ENCODE measurements at regions not wholly inside any gene's neighbourhood (a gene's known extent, or its start where the extent isn't known, plus 50 kb on each side); places are given as distances from the start of the nearest gene placed in this dataset.
A peak's percentile ranks its signal among the peaks of the same experiment; 100 is the strongest.

GRCh38 chr4:74630551-74630950 lies 163.8 kb downstream of the BTC start:
- 88% methylated on average over 3 of the region's 3 CpGs for WGBS
- Histone ChIP-seq H3K36me3 (ENCODE audit: insufficient read depth) (no peaks in the 10 kb centered on the region), H3K4me3 (ENCODE audit: low read depth, low read length) (no peak overlapping the region), H3K27ac (ENCODE audit: low read depth) (no peak overlapping the region), H3K4me1 (ENCODE audit: insufficient read depth) (peaks cover 2% of the 10 kb centered on the region)
- no peak for DNase-seq (ENCODE audit: extremely low spot score)

GRCh38 chr4:74631338-74631737 lies 163.0 kb downstream of the BTC start:
- no peak overlapping the region for H3K4me3 ChIP-seq (ENCODE audit: low read depth, low read length)
- peaks cover 2% of the 10 kb centered on the region for H3K4me1 ChIP-seq (ENCODE audit: insufficient read depth)
- WGBS = 97% methylated on average over 2 of the region's 2 CpGs
- DNase-seq (ENCODE audit: extremely low spot score) = no peak
- no peaks in the 10 kb centered on the region for H3K36me3 ChIP-seq (ENCODE audit: insufficient read depth)
- H3K27ac ChIP-seq (ENCODE audit: low read depth) = no peak overlapping the region

- Histone ChIP-seq H3K4me1 (ENCODE audit: insufficient read depth) (peaks cover 2% of the 10 kb centered on the region), H3K4me3 (ENCODE audit: low read depth, low read length) (no peak overlapping the region), H3K27ac (ENCODE audit: low read depth) (no peak overlapping the region), H3K36me3 (ENCODE audit: insufficient read depth) (no peaks in the 10 kb centered on the region)
- no peak for DNase-seq (ENCODE audit: extremely low spot score)
Observed at GRCh38 chr4:74631988-74632387, 162.3 kb downstream of the BTC start.

- Histone ChIP-seq H3K36me3 (ENCODE audit: insufficient read depth) (no peaks in the 10 kb centered on the region), H3K27ac (ENCODE audit: low read depth) (no peak overlapping the region), H3K4me3 (ENCODE audit: low read depth, low read length) (no peak overlapping the region), H3K4me1 (ENCODE audit: insufficient read depth) (peaks cover 2% of the 10 kb centered on the region)
- 33% methylated on average over 3 of the region's 3 CpGs for WGBS
- DNase-seq (ENCODE audit: extremely low spot score) = no peak
Observed at GRCh38 chr4:74632634-74633033, 161.7 kb downstream of the BTC start.

GRCh38 chr4:74635074-74635473 lies 159.2 kb downstream of the BTC start:
- whole genome bisulfite sequencing = 92% methylated on average over 2 of the region's 2 CpGs
- Histone ChIP-seq H3K27ac (ENCODE audit: low read depth) (no peak overlapping the region), H3K4me3 (ENCODE audit: low read depth, low read length) (no peak overlapping the region), H3K36me3 (ENCODE audit: insufficient read depth) (no peaks in the 10 kb centered on the region), H3K4me1 (ENCODE audit: insufficient read depth) (no peaks in the 10 kb centered on the region)
- DNase-seq (ENCODE audit: extremely low spot score) = no peak

- no peak for DNase-seq (ENCODE audit: extremely low spot score)
- WGBS = 78% methylated on average over 2 of the region's 2 CpGs
- H3K4me1 ChIP-seq (ENCODE audit: insufficient read depth) = no peaks in the 10 kb centered on the region
Observed at GRCh38 chr4:74635490-74636123, 158.7 kb downstream of the BTC start.

GRCh38 chr4:74638001-74638400 lies 156.3 kb downstream of the BTC start:
- WGBS = 86% methylated on average over 1 of the region's 1 CpG
- no peaks in the 10 kb centered on the region for H3K4me1 ChIP-seq (ENCODE audit: insufficient read depth)
- no peaks in the 10 kb centered on the region for H3K36me3 ChIP-seq (ENCODE audit: insufficient read depth)
- no peak overlapping the region for H3K27ac ChIP-seq (ENCODE audit: low read depth)
- H3K4me3 ChIP-seq (ENCODE audit: low read depth, low read length) = no peak overlapping the region
- no peak for DNase-seq (ENCODE audit: extremely low spot score)

More at GRCh38 chr4:74635490-74636123, 158.7 kb downstream of the BTC start:
- H3K4me3 ChIP-seq (ENCODE audit: low read depth, low read length) = no peak overlapping the region
- H3K27ac ChIP-seq (ENCODE audit: low read depth) = no peak overlapping the region
- H3K36me3 ChIP-seq (ENCODE audit: insufficient read depth) = no peaks in the 10 kb centered on the region

- Histone ChIP-seq H3K4me3 (ENCODE audit: low read depth, low read length) (no peak overlapping the region), H3K36me3 (ENCODE audit: insufficient read depth) (no peaks in the 10 kb centered on the region), H3K4me1 (ENCODE audit: insufficient read depth) (no peaks in the 10 kb centered on the region), H3K27ac (ENCODE audit: low read depth) (no peak overlapping the region)
- no peak for DNase-seq (ENCODE audit: extremely low spot score)
- 73% methylated on average over 3 of the region's 3 CpGs for WGBS
Observed at GRCh38 chr4:74638689-74639088, 155.6 kb downstream of the BTC start.

- 49% methylated on average over 4 of the region's 4 CpGs for WGBS
- H3K36me3 ChIP-seq (ENCODE audit: insufficient read depth) = no peaks in the 10 kb centered on the region
- H3K4me3 ChIP-seq (ENCODE audit: low read depth, low read length) = no peak overlapping the region
- DNase-seq (ENCODE audit: extremely low spot score) = no peak
- no peaks in the 10 kb centered on the region for H3K4me1 ChIP-seq (ENCODE audit: insufficient read depth)
- peak overlapping the region; percentile 23 for H3K27ac ChIP-seq (ENCODE audit: low read depth)
Observed at GRCh38 chr4:74640111-74640903, 154.0 kb downstream of the BTC start.

- Histone ChIP-seq H3K4me1 (ENCODE audit: insufficient read depth) (no peaks in the 10 kb centered on the region), H3K27ac (ENCODE audit: low read depth) (no peak overlapping the region), H3K4me3 (ENCODE audit: low read depth, low read length) (no peak overlapping the region), H3K36me3 (ENCODE audit: insufficient read depth) (no peaks in the 10 kb centered on the region)
- WGBS = 80% methylated on average over 1 of the region's 1 CpG
- DNase-seq (ENCODE audit: extremely low spot score) = no peak
Observed at GRCh38 chr4:74642006-74642405, 152.3 kb downstream of the BTC start.

GRCh38 chr4:74649193-74649592 lies 145.1 kb downstream of the BTC start:
- Histone ChIP-seq H3K4me1 (ENCODE audit: insufficient read depth) (no peaks in the 10 kb centered on the region), H3K36me3 (ENCODE audit: insufficient read depth) (no peaks in the 10 kb centered on the region), H3K4me3 (ENCODE audit: low read depth, low read length) (no peak overlapping the region), H3K27ac (ENCODE audit: low read depth) (no peak overlapping the region)
- WGBS = 73% methylated on average over 1 of the region's 1 CpG
- no peak for DNase-seq (ENCODE audit: extremely low spot score)

GRCh38 chr4:74651198-74651597 lies 143.1 kb downstream of the BTC start:
- Histone ChIP-seq H3K4me3 (ENCODE audit: low read depth, low read length) (no peak overlapping the region), H3K36me3 (ENCODE audit: insufficient read depth) (no peaks in the 10 kb centered on the region), H3K4me1 (ENCODE audit: insufficient read depth) (no peaks in the 10 kb centered on the region), H3K27ac (ENCODE audit: low read depth) (no peak overlapping the region)
- no peak for DNase-seq (ENCODE audit: extremely low spot score)

- Histone ChIP-seq H3K36me3 (ENCODE audit: insufficient read depth) (no peaks in the 10 kb centered on the region), H3K4me3 (ENCODE audit: low read depth, low read length) (no peak overlapping the region), H3K27ac (ENCODE audit: low read depth) (no peak overlapping the region), H3K4me1 (ENCODE audit: insufficient read depth) (no peaks in the 10 kb centered on the region)
- WGBS = 42% methylated on average over 7 of the region's 7 CpGs
- DNase-seq (ENCODE audit: extremely low spot score) = no peak
Observed at GRCh38 chr4:74653331-74654229, 140.7 kb downstream of the BTC start.

All from urinary bladder (tissue), 3 donors.